CD4-positive, alpha-beta T cell treated with Interleukin-12 subunit alpha and Interleukin-12 subunit beta, for 1 hour (primary cell): ENCODE measurements at regions not wholly inside any gene's neighbourhood (a gene's known extent, or its start where the extent isn't known, plus 50 kb on each side); places are given as distances from the start of the nearest gene placed in this dataset.
A peak's percentile ranks its signal among the peaks of the same experiment; 100 is the strongest.
"Not testable (repeated sequence)": the region's sequence is repeated elsewhere in the genome, so short reads cannot be mapped to it uniquely, and the experiment has no call there.

Source experiments
- DNase-seq: peaks from one replicate; pipeline ENCODE4 v3.0.0-alpha.2; 2020

GRCh38 chr4:73348185-73348584 lies 55.9 kb upstream of the ALB start:
- DNase-seq, result no peak

GRCh38 chr4:73347497-73347896 lies 56.6 kb upstream of the ALB start:
- DNase-seq, result no peak

DNA sequence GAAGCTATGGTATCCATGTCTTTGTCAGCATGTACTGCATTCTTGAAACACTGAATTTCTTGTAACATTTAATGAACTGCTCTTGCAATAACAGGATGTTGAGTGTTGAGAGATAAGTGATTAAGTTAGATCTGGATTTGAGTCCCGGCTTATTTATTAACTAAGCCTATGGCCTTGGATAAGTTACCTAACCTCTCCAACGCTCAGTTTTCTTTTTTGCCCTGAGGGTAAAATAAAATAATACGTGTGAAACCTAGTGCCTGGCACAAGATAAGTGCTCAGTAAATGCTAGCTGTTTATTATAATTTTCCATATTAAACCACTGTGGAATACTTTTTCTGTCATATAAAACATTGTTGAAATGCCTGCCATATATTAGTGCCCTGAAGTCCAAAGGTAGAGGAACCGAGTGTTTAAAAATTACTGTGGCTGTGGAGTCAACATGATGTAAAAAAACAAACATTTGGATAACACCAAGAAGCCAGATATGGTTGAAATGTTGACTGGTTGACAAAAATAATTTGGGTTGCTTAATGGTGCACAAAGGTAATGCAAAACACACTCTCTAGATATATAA lies 58.6 kb upstream of the ALB start:
- DNase-seq, result no peak

GRCh38 chr4:73344106-73344505 lies 60.0 kb upstream of the ALB start:
- DNase-seq, result no peak

- no peak for DNase-seq
Observed at GRCh38 chr4:73343432-73343831, 60.7 kb upstream of the ALB start.

- no peak for DNase-seq
Observed at GRCh38 chr4:73341454-73341853, 62.6 kb upstream of the ALB start.

GRCh38 chr4:73340917-73341316 lies 63.2 kb upstream of the ALB start:
- DNase-seq, result no peak

DNA sequence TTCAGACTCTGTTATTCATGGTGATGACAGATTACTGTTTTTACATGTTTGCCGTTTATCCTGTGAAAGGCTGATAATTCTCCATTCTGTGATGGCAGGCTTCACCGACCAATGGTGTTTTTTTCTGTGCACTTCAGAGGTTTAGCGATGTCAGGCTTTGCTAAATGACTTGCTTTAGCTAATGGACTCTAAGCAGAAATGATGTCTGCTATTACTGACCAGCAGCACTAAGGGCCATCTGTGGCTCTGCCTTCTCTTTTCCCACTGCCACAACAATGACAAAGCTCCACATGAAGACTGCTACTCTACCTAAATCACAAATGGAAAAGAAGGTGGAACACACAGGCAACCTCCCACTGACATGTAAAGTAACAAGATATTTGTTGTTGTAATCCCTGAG lies 68.4 kb upstream of the ALB start:
- DNase-seq, result no peak

GRCh38 chr4:73332012-73332411 lies 72.1 kb upstream of the ALB start:
- not testable (repeated sequence) for DNase-seq

DNA sequence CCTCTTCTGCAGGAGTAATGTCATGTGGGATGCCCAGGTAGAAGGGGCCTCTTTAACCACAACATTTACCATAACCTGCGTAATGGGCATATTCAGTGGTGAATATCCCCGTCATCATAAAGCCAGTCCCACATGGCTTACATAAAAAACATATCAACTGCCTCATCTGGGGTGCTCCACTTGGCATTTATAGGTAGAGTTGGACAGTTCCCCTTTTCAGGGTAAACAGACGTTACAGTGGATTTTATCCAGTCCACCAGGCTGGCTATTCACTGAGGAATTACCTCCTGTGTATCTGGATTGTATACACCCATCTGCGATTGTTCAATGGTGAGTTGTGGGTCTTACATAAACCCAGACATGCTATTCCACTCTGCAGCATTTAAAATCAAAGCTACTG lies 70.7 kb upstream of the ANKRD17 start:
- DNase-seq, result no peak

- DNase-seq, result not testable (repeated sequence)
Observed at GRCh38 chr4:73325776-73326175, 67.2 kb upstream of the ANKRD17 start.

DNA sequence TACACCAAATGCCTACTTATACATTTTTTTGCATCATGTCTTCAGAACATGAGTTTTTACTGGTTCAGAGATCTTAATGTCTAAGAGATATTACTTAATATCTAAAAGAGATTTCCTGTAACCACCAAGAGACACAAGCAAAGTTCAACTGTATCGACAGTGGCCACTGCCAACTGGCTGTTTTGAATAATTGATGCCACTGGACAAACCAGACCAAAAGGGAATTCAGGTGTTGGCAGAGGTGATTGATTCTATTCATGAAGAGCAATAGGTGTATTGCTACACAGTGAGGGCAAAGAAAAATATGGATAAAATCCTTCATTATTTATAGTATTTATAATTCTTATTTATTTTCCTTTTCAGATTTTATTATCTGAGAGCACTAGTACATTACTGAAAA lies 58.5 kb upstream of the ANKRD17 start:
- DNase-seq, result no peak

DNA sequence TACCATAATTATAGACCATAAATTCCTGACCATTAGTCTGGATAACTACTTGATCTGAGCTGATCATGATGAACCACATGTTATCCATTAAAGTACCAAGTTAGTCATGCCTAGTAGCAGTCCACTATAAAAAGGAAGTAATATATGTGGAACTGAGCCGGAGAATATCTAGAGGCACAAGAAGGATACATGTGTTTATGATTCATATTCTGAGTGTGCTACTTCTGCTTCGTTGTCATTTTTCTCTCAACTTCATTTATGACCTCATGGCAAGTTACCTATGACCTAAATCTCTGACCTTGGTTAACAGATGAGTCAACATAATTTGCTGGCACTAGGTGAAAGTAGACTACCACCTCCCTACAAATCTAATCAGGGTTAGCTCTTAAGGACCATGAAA lies 56.5 kb upstream of the ANKRD17 start:
- no peak for DNase-seq

DNA sequence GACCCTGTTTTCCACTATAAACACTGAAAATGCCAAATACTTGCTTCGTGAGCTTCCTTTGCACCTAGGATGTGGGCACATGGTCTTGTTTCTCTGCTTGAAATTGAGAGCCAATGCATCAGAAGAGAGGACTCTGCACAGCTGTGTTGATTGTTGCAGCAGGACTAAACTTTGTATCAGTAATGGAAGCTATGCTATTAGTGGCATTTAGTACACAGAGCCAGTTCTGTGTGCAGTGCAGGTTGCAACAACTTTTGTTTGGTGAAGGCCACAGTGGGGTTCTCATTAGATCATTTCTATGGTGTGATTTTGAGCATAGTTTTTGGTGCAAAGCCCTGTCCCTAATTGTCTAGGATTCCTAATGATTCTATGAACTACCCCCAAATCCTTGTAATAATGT lies 54.4 kb upstream of the ANKRD17 start:
- DNase-seq, result no peak

DNA sequence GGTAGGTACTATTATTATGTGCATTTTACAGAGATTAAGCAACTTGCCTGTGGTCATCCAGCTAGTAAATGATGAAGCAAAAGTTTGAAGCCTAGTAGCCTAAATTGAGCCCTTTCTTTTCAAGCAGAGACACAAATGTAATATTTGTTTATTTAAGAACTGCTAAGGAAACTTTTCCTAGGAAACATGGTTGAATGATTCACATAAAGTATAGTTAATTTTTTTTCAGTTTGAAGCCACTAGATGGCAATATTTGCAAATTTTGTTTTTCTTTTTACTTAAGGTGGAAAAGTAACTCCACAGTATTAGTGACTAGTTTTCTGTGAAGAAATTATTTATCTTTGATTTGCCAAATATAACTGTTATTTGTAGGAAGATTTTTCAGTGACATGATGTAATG lies 52.8 kb upstream of the ANKRD17 start:
- peak; percentile 12 for DNase-seq

DNA sequence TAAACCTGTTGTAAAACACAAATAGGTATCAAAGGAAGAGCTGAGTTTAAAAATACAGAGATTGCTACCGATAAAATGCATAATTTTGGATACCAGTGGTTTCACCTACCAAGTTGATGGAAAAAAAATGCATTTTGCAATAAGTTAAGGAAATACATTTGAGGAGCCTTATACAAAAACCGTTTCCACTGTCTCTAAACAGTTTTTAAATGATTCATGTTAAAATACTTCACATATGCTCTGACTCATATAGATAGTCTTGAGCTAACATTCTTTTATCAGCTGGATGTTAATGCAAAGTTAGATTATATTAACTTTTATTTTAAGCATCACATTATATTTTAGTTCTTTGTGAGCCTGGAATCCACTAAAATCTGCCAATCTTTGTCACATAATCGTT lies 50.6 kb upstream of the ANKRD17 start:
- no peak for DNase-seq
